Sigmoid colon (tissue), 6 donors: ENCODE measurements at regions not wholly inside any gene's neighbourhood (a gene's known extent, or its start where the extent isn't known, plus 50 kb on each side); places are given as distances from the start of the nearest gene placed in this dataset.

Experiments
- DNase-seq: peaks from one replicate; pipeline ENCODE4 v3.0.0-alpha.2; 2019
- H3K27ac ChIP-seq, 4 donors: fragments of 200-600 bp; sonication (generic); one replicate each; pipeline ENCODE4 v1.5.1; 2016 to 2019; ENCODE audit warnings: mild to moderate bottlenecking in 1 of 4
- H3K27me3 ChIP-seq, 3 donors: fragments of 200-600 bp; sonication (generic); one replicate each; pipeline ENCODE4 v1.5.1; 2019; ENCODE audit warnings: mild to moderate bottlenecking in 1 of 3
- H3K36me3 ChIP-seq, 4 donors: fragments of 200-600 bp; sonication (generic); one replicate each; pipeline ENCODE4 v1.5.1; 2016 to 2019
- H3K4me1 ChIP-seq, 4 donors: fragments of 200-600 bp; sonication (generic); one replicate each; pipeline ENCODE4 v1.5.1; 2017 to 2019
- H3K4me3 ChIP-seq, 4 donors: fragments of 200-600 bp; sonication (generic); one replicate each; pipeline ENCODE4 v1.5.1; 2017 to 2019; ENCODE audit warnings: mild to moderate bottlenecking in 2 of 4, moderate library complexity in 1 of 4
- H3K9me3 ChIP-seq, 4 donors: fragments of 200-600 bp in 3 of 4; sonication (generic) in 3 of 4; one replicate each; pipeline versions ENCODE4 v1.5.1 to v1.6.1; 2013 to 2019
- CTCF ChIP-seq, 4 experiments: fragments of 450-650 bp in 3 of 4; fragments of 200-600 bp in 1 of 4; IDR thresholded peaks; one replicate each; pipeline ENCODE4 v1.5.1; 2016 to 2019; ENCODE audit warnings: antibody characterized with exemption in 4 of 4, mild to moderate bottlenecking in 3 of 4, moderate library complexity in 2 of 4
- EP300 ChIP-seq, 4 donors: sonication (generic); formaldehyde crosslinking; IDR thresholded peaks; one replicate each; pipeline ENCODE4 v1.6.1; 2017; ENCODE audit warnings: antibody characterized with exemption in 4 of 4
- POLR2A ChIP-seq, 2 donors: fragments of 450-650 bp; IDR thresholded peaks; one replicate each; pipeline ENCODE4 v1.6.1; 2016; ENCODE audit warnings: antibody characterized with exemption in 2 of 2, mild to moderate bottlenecking in 2 of 2, moderate library complexity in 2 of 2
- POLR2AphosphoS5 ChIP-seq, 4 donors: sonication (generic); formaldehyde crosslinking; IDR thresholded peaks; one replicate each; pipeline ENCODE4 v1.6.1; 2017; ENCODE audit warnings: antibody characterized with exemption in 4 of 4
- WGBS, 2 donors: extraction: QIAGEN DNeasy Blood & Tissue Kit; methylation state at CpG; one replicate each; pipeline ENCODE4 v1.1.7; 2013; 5-methylcytosine and 5-hydroxymethylcytosine counted together
- intact Hi-C: fragments of 100-400 bp; cut with DNase I; formaldehyde crosslinking; loops from one replicate; pipeline ENCODE4 v1.15.1; 2023
- donor health status: healthy with polysubstance abuse.
- donor health status: healthy.

GRCh38 chr17:77772461-77772897, 186.0 kb upstream of the TNRC6C start:
- H3K36me3 ChIP-seq: no peaks in the 10 kb centered on the region
- TF ChIP-seq POLR2A (IDR thresholded peaks at IDR 0.05) (no peak), POLR2AphosphoS5 (IDR thresholded peaks at IDR 0.05) (no peak), CTCF (IDR thresholded peaks at IDR 0.05) (peak in 3 of 4 experiments; percentile 16 to 44 (median 29))
- H3K4me1 ChIP-seq: no peaks in the 10 kb centered on the region
- DNase-seq: no peak
- H3K27ac ChIP-seq: no peak overlapping the region
- intact Hi-C loops: no loop called here
- 13 to 29% methylated on average over 10 of the region's 10 CpGs for WGBS, 2 donors
- H3K9me3 ChIP-seq: no peaks in the 10 kb centered on the region
- no peak overlapping the region for H3K4me3 ChIP-seq
- no peaks in the 10 kb centered on the region for H3K27me3 ChIP-seq

GRCh38 chr17:77772899-77773358, 185.6 kb upstream of the TNRC6C start:
- no peak for DNase-seq
- no peak overlapping the region for H3K27ac ChIP-seq
- no peak overlapping the region for H3K4me3 ChIP-seq
- WGBS, 2 donors: 39 to 76% methylated on average over 6 of the region's 6 CpGs
- H3K36me3 ChIP-seq: no peaks in the 10 kb centered on the region
- no peaks in the 10 kb centered on the region for H3K9me3 ChIP-seq
- intact Hi-C loops: no loop called here
- TF ChIP-seq CTCF (IDR thresholded peaks at IDR 0.05) (no peak), EP300 (IDR thresholded peaks at IDR 0.05) (no peak), POLR2AphosphoS5 (IDR thresholded peaks at IDR 0.05) (no peak), POLR2A (IDR thresholded peaks at IDR 0.05) (no peak)
- no peaks in the 10 kb centered on the region for H3K27me3 ChIP-seq
- H3K4me1 ChIP-seq: no peaks in the 10 kb centered on the region

DNA sequence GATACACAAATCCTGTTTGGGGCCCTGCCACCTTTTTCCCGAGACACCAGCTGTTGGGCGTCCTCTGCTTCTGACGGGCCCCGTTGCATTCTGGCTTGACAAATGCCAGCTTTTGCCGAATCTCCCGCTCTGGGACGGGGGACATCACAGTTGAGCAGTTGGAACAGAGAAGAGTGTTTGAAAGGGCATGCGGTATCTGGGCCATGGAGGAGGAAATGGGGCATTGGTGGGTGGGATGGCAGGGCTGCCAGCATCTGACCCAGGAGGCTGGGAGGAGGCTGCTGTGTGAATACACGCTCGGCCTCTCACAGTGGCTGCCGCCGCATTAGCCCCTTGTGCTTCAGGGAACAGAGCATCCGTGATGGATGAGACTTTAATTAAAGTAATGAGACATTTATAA, 184.3 kb upstream of the TNRC6C start:
- no peak for DNase-seq
- Histone ChIP-seq H3K36me3 (no peaks in the 10 kb centered on the region), H3K4me3 (no peak overlapping the region), H3K27me3 (no peaks in the 10 kb centered on the region), H3K9me3 (no peaks in the 10 kb centered on the region), H3K27ac (no peak overlapping the region), H3K4me1 (peaks cover 0 to 5% (median 2%) of the 10 kb centered on the region in 4 donors)
- TF ChIP-seq POLR2A (IDR thresholded peaks at IDR 0.05) (no peak), CTCF (IDR thresholded peaks at IDR 0.05) (no peak), EP300 (IDR thresholded peaks at IDR 0.05) (no peak), POLR2AphosphoS5 (IDR thresholded peaks at IDR 0.05) (no peak)
- intact Hi-C loops: no loop called here
- WGBS, 2 donors: 93 to 94% methylated on average over 13 of the region's 13 CpGs

GRCh38 chr17:77778636-77779489, 179.6 kb upstream of the TNRC6C start:
- intact Hi-C loops: loop anchor here (5.0 kb wide), 1 partner anchor 42 kb away; no protein-coding TSS in a partner anchor
- TF ChIP-seq POLR2AphosphoS5 (IDR thresholded peaks at IDR 0.05): peak in 1 of 4 donors; percentile 46
- TF ChIP-seq POLR2A (IDR thresholded peaks at IDR 0.05): no peak
- Histone ChIP-seq H3K27ac (peak overlapping the region; percentile 76 to 86 (median 78)), H3K4me3 (peak overlapping the region in 1 of 4 donors; percentile 19), H3K9me3 (no peaks in the 10 kb centered on the region), H3K27me3 (no peaks in the 10 kb centered on the region), H3K36me3 (no peaks in the 10 kb centered on the region), H3K4me1 (peaks cover 0 to 19% (median 16%) of the 10 kb centered on the region in 4 donors)
- WGBS, 2 donors: 49 to 79% methylated on average over 16 of the region's 16 CpGs
- DNase-seq: peak; percentile 94

- TF ChIP-seq POLR2A (IDR thresholded peaks at IDR 0.05) (no peak), EP300 (IDR thresholded peaks at IDR 0.05) (no peak), CTCF (IDR thresholded peaks at IDR 0.05) (no peak), POLR2AphosphoS5 (IDR thresholded peaks at IDR 0.05) (no peak)
- peak overlapping the region; percentile 76 to 86 (median 78) for H3K27ac ChIP-seq
- H3K9me3 ChIP-seq: no peaks in the 10 kb centered on the region
- H3K4me3 ChIP-seq: peak overlapping the region in 1 of 4 donors; percentile 19
- DNase-seq: peak; percentile 77
- no peaks in the 10 kb centered on the region for H3K27me3 ChIP-seq
- H3K36me3 ChIP-seq: no peaks in the 10 kb centered on the region
- intact Hi-C loops: loop anchor here (5.0 kb wide), 1 partner anchor 43 kb away; no protein-coding TSS in a partner anchor
- peaks cover 0 to 19% (median 16%) of the 10 kb centered on the region in 4 donors for H3K4me1 ChIP-seq
- 52 to 66% methylated on average over 22 of the region's 22 CpGs for WGBS, 2 donors
Observed at GRCh38 chr17:77779711-77780539, 178.6 kb upstream of the TNRC6C start.
